ENCODE measurements at regions not wholly inside any gene's neighbourhood (a gene's known extent, or its start where the extent isn't known, plus 50 kb on each side); places are given as distances from the start of the nearest gene placed in this dataset.

GRCh38 chr12:76259106-76259505 is 89.1 kb downstream of the BBS10 start:
- no peak overlapping the region for H3K9ac ChIP-seq (ENCODE audit: low read depth, low read length)

DNA sequence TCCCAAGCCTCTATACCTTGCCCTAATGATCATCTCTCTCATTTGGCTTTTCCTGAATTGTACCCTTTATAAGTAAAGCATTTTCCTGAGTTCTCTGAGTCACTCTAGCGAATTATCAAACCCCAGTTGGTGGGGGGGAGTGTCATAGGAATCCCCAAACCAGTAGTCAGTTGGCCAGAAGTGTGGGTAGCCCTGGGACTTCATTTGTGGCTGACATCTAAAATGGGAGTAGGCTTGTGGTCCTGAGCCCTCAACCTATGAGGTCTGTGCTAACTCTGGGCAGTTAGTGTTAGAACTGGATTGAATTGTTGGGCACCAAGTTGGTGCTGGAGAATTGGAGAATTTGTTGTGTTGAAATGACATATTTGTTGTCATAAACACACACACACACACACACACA is 91.3 kb downstream of the BBS10 start:
- no peaks in the 10 kb centered on the region for H3K79me2 ChIP-seq (ENCODE audit: insufficient read depth, low read length)
- no peak overlapping the region for H3K27ac ChIP-seq (ENCODE audit: low read length)
- DNase-seq (no peak), ATAC-seq (ENCODE audit: insufficient read depth, low read depth) (no peak)
- no peak overlapping the region for H3K9ac ChIP-seq (ENCODE audit: low read depth, low read length)
- no peak overlapping the region for H3K4me2 ChIP-seq (ENCODE audit: insufficient read depth, low read length)
- H3K4me1 ChIP-seq (ENCODE audit: insufficient read depth, low read length): no peaks in the 10 kb centered on the region
- no peak overlapping the region for H2AFZ ChIP-seq (ENCODE audit: low read depth, low read length)
- no peaks in the 10 kb centered on the region for H3K9me3 ChIP-seq (ENCODE audit: insufficient read depth, low read length, severe bottlenecking)
- no peaks in the 10 kb centered on the region for H3K36me3 ChIP-seq (ENCODE audit: insufficient read depth, low read length)
- H4K20me1 ChIP-seq (ENCODE audit: insufficient read depth, low read length): no peaks in the 10 kb centered on the region
- H3K4me3 ChIP-seq (ENCODE audit: low read depth in 1 of 2, low read length in 2 of 2): no peak overlapping the region
- H3K27me3 ChIP-seq (ENCODE audit: insufficient read depth, low read length, poor library complexity): no peaks in the 10 kb centered on the region
- TF ChIP-seq EZH2 (IDR thresholded peaks at IDR 0.05; ENCODE audit: borderline replicate concordance, low read depth, low read length, severe bottlenecking): no peak
- no peak for TF ChIP-seq CTCF (IDR thresholded peaks at IDR 0.05; ENCODE audit: borderline replicate concordance, extremely low read depth, low read length, poor library complexity, severe bottlenecking)

More at GRCh38 chr12:76259106-76259505, 89.1 kb downstream of the BBS10 start:
- Histone ChIP-seq H3K27ac (ENCODE audit: low read length) (no peak overlapping the region), H3K36me3 (ENCODE audit: insufficient read depth, low read length) (no peaks in the 10 kb centered on the region), H2AFZ (ENCODE audit: low read depth, low read length) (no peak overlapping the region), H3K4me1 (ENCODE audit: insufficient read depth, low read length) (no peaks in the 10 kb centered on the region), H3K27me3 (ENCODE audit: insufficient read depth, low read length, poor library complexity) (peaks cover 3% of the 10 kb centered on the region), H3K79me2 (ENCODE audit: insufficient read depth, low read length) (no peaks in the 10 kb centered on the region), H3K4me3 (ENCODE audit: low read depth in 1 of 2, low read length in 2 of 2) (no peak overlapping the region), H4K20me1 (ENCODE audit: insufficient read depth, low read length) (no peaks in the 10 kb centered on the region), H3K9me3 (ENCODE audit: insufficient read depth, low read length, severe bottlenecking) (no peaks in the 10 kb centered on the region), H3K4me2 (ENCODE audit: insufficient read depth, low read length) (no peak overlapping the region)
- DNase-seq (no peak), ATAC-seq (ENCODE audit: insufficient read depth, low read depth) (no peak)
- TF ChIP-seq CTCF (IDR thresholded peaks at IDR 0.05; ENCODE audit: borderline replicate concordance, extremely low read depth, low read length, poor library complexity, severe bottlenecking): no peak
- TF ChIP-seq EZH2 (IDR thresholded peaks at IDR 0.05; ENCODE audit: borderline replicate concordance, low read depth, low read length, severe bottlenecking): no peak

GRCh38 chr12:76256321-76256720 is 91.9 kb downstream of the BBS10 start:
- no peaks in the 10 kb centered on the region for H3K9me3 ChIP-seq (ENCODE audit: insufficient read depth, low read length, severe bottlenecking)
- no peak for DNase-seq
- no peak overlapping the region for H3K4me2 ChIP-seq (ENCODE audit: insufficient read depth, low read length)
- no peaks in the 10 kb centered on the region for H3K27me3 ChIP-seq (ENCODE audit: insufficient read depth, low read length, poor library complexity)
- H3K36me3 ChIP-seq (ENCODE audit: insufficient read depth, low read length): no peaks in the 10 kb centered on the region
- TF ChIP-seq EZH2 (IDR thresholded peaks at IDR 0.05; ENCODE audit: borderline replicate concordance, low read depth, low read length, severe bottlenecking): no peak
- no peak for TF ChIP-seq CTCF (IDR thresholded peaks at IDR 0.05; ENCODE audit: borderline replicate concordance, extremely low read depth, low read length, poor library complexity, severe bottlenecking)
- H3K27ac ChIP-seq (ENCODE audit: low read length): no peak overlapping the region
- H2AFZ ChIP-seq (ENCODE audit: low read depth, low read length): no peak overlapping the region
- no peak overlapping the region for H3K4me3 ChIP-seq (ENCODE audit: low read depth in 1 of 2, low read length in 2 of 2)
- no peaks in the 10 kb centered on the region for H3K4me1 ChIP-seq (ENCODE audit: insufficient read depth, low read length)
- no peaks in the 10 kb centered on the region for H4K20me1 ChIP-seq (ENCODE audit: insufficient read depth, low read length)
- no peaks in the 10 kb centered on the region for H3K79me2 ChIP-seq (ENCODE audit: insufficient read depth, low read length)
- no peak overlapping the region for H3K9ac ChIP-seq (ENCODE audit: low read depth, low read length)
- no peak for ATAC-seq (ENCODE audit: insufficient read depth, low read depth)

- H3K36me3 ChIP-seq (ENCODE audit: insufficient read depth, low read length): no peaks in the 10 kb centered on the region
- no peaks in the 10 kb centered on the region for H3K79me2 ChIP-seq (ENCODE audit: insufficient read depth, low read length)
- no peak for DNase-seq
- no peak for TF ChIP-seq CTCF (IDR thresholded peaks at IDR 0.05; ENCODE audit: borderline replicate concordance, extremely low read depth, low read length, poor library complexity, severe bottlenecking)
- no peak for ATAC-seq (ENCODE audit: insufficient read depth, low read depth)
- no peaks in the 10 kb centered on the region for H4K20me1 ChIP-seq (ENCODE audit: insufficient read depth, low read length)
- H3K9ac ChIP-seq (ENCODE audit: low read depth, low read length): no peak overlapping the region
- H2AFZ ChIP-seq (ENCODE audit: low read depth, low read length): no peak overlapping the region
- no peak overlapping the region for H3K4me3 ChIP-seq (ENCODE audit: low read depth in 1 of 2, low read length in 2 of 2)
- no peak overlapping the region for H3K4me2 ChIP-seq (ENCODE audit: insufficient read depth, low read length)
- no peak overlapping the region for H3K27ac ChIP-seq (ENCODE audit: low read length)
- H3K9me3 ChIP-seq (ENCODE audit: insufficient read depth, low read length, severe bottlenecking): no peaks in the 10 kb centered on the region
- H3K4me1 ChIP-seq (ENCODE audit: insufficient read depth, low read length): no peaks in the 10 kb centered on the region
- H3K27me3 ChIP-seq (ENCODE audit: insufficient read depth, low read length, poor library complexity): no peaks in the 10 kb centered on the region
Measured at GRCh38 chr12:76255692-76256091, 92.5 kb downstream of the BBS10 start.
